ENCODE measurements at regions not wholly inside any gene's neighbourhood (a gene's known extent, or its start where the extent isn't known, plus 50 kb on each side); places are given as distances from the start of the nearest gene placed in this dataset.
"Not testable (repeated sequence)": the region's sequence is repeated elsewhere in the genome, so short reads cannot be mapped to it uniquely, and the experiment has no call there.

DNA sequence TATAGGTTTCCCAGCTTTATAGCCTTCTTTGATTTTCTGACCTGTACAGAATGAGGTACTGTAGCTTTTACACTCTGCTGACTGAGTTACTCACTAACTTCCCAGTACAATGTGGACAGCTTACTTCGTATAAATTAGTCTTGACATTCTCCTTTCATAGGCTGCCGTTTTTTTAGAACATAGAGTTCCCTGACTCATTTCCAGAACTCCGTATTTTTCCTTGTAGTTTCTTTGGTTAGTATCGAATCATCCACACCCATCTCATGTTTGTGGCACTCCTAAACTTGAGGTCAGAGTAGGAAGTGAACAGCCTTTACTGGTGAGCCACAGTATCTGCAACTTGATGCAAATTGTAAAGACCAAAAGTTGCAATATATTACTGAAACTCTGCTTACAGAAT, 303.9 kb downstream of the SLITRK5 start:
- DNase-seq: no peak
- TF ChIP-seq POLR2A (IDR thresholded peaks at IDR 0.05; ENCODE audit: low read length) (no peak), GATA1 (IDR thresholded peaks at IDR 0.05; ENCODE audit: low read depth, low read length) (no peak)

- DNase-seq: not testable (repeated sequence)
These were observed 305.5 kb downstream of the SLITRK5 start for GRCh38 chr13:87976650-87977049.

DNA sequence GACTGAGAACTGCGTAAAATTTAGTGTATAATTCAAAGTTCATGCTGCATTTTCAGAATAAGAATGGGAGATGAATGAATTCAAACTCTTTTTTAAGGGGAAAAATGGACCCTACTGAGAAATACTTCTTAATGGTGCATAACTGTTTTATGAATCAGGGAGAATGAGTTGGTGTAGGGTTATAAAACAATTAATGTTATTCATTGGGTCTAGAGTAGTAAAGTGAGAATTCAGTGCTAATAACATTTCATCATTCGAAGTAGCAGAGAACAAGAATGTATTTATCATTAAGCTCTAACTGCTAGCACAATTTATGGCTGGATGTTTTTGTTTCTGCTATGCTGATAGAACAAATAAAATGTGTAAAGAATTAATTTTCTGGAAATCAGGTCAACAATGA, 310.2 kb downstream of the SLITRK5 start:
- TF ChIP-seq GATA1 (IDR thresholded peaks at IDR 0.05; ENCODE audit: low read depth, low read length) (no peak), POLR2A (IDR thresholded peaks at IDR 0.05; ENCODE audit: low read length) (no peak)
- no peak for DNase-seq

DNA sequence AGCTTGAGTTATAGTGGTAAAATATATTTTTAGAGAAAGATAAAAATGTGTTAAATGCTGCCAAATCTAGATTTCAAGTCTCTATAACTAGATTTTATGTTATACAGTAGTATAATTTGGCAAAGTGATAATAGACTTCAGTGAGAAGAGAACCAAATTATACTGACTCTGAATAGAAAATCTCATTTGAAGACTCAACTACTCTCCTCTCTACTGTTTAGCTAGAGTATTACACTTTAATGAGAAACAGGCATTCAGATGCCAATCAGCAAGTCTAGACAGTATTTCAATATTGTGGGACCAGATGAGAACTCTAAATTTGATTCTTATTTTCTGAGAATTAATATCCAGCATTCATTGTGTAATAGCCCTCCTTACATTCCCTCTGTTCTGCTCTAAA, 311.2 kb downstream of the SLITRK5 start:
- TF ChIP-seq POLR2A (IDR thresholded peaks at IDR 0.05; ENCODE audit: low read length) (no peak), GATA1 (IDR thresholded peaks at IDR 0.05; ENCODE audit: low read depth, low read length) (no peak)
- DNase-seq: no peak

DNA sequence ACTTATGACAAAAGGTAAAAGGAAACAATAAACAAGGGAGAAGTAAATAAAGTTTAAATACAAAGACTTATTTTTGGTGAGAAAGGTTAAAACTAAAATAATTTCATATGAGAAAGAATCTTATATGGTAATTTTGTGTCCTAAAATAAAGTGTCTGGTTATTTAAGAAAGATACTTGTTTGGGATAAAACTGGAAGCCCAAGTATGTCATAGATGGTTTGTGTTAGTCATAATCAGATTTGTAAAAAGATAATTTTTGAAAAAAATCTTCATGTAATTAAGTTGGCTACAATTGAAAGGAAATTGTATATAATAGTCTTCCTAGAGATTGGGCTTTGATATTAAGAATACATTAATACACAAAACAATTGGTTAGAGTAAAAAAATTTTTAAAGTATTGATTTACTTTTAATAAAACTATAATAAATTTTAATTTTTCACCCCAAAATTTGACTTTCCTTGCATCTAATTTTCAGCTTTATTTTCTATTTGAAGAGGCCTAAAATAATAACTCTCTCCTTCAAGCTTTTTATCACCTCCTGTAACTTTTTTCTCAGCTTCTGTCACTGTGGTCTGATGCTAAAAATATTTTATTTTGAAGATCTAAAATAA, 315.6 kb downstream of the SLITRK5 start:
- TF ChIP-seq GATA1 (IDR thresholded peaks at IDR 0.05; ENCODE audit: low read depth, low read length) (no peak), POLR2A (IDR thresholded peaks at IDR 0.05; ENCODE audit: low read length) (no peak)
- no peak for DNase-seq

GRCh38 chr13:87998081-87998480, 326.9 kb downstream of the SLITRK5 start:
- no peak for DNase-seq

DNA sequence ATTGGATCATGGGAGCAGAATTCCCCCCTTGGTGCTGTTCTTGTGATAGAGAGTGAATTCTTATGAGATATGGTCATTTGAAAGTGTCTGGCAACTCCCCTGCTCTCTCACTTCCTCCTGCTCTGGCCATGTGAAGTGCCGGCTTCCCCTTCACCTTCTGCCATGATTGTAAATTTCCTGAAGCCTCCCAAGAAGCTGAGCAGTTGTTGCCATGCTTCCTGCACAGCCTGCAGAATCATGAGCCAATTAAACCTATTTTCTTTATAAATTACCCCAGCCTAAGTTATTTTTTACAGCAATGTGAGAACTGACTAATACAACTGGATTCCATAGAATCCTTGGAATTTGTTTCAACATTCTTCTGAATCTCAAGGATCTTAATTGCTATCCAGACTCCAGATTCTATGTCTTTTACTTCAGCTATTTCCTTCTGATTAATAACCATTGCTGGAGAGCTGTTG, 328.1 kb downstream of the SLITRK5 start:
- TF ChIP-seq GATA1 (IDR thresholded peaks at IDR 0.05; ENCODE audit: low read depth, low read length) (no peak), POLR2A (IDR thresholded peaks at IDR 0.05; ENCODE audit: low read length) (no peak)
- no peak for DNase-seq

More at GRCh38 chr13:87998081-87998480, 326.9 kb downstream of the SLITRK5 start:
- no peak for TF ChIP-seq POLR2A (IDR thresholded peaks at IDR 0.05; ENCODE audit: low read length)
- TF ChIP-seq GATA1 (IDR thresholded peaks at IDR 0.05; ENCODE audit: low read depth, low read length): no peak

GRCh38 chr13:87999788-88000187, 328.6 kb downstream of the SLITRK5 start:
- DNase-seq: no peak
- no peak for TF ChIP-seq POLR2A (IDR thresholded peaks at IDR 0.05; ENCODE audit: low read length)

GRCh38 chr13:88000239-88000638, 329.1 kb downstream of the SLITRK5 start:
- no peak for DNase-seq
- no peak for TF ChIP-seq POLR2A (IDR thresholded peaks at IDR 0.05; ENCODE audit: low read length)
- no peak for TF ChIP-seq GATA1 (IDR thresholded peaks at IDR 0.05; ENCODE audit: low read depth, low read length)

- no peak for TF ChIP-seq POLR2A (IDR thresholded peaks at IDR 0.05; ENCODE audit: low read length)
- TF ChIP-seq GATA1 (IDR thresholded peaks at IDR 0.05; ENCODE audit: low read depth, low read length): no peak
- no peak for DNase-seq
These were observed 329.6 kb downstream of the SLITRK5 start for GRCh38 chr13:88000787-88001186.

GRCh38 chr13:88005188-88005587, 334.0 kb downstream of the SLITRK5 start:
- TF ChIP-seq POLR2A (IDR thresholded peaks at IDR 0.05; ENCODE audit: low read length) (no peak), GATA1 (IDR thresholded peaks at IDR 0.05; ENCODE audit: low read depth, low read length) (no peak)
- DNase-seq: no peak

DNA sequence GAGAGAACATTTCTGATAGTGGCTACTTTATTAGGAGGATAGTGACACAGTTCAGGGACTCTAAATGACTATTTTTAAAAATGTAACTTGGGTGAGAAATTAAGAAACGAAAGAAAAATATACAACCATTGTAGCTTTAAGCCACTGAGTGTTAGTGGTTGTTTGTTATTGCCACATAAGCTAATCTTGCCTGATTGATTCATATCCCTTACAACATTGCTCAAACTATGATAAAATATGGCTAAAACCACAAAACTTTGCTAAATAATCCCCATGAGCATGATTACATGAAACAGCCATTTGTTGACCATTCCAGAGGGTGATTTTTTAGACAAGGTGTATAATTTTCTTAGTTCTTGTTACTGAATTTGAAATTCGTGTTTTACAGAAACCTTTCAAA, 343.4 kb downstream of the SLITRK5 start:
- DNase-seq: no peak
- no peak for TF ChIP-seq POLR2A (IDR thresholded peaks at IDR 0.05; ENCODE audit: low read length)

- DNase-seq: no peak
These were observed 351.4 kb downstream of the SLITRK5 start for GRCh38 chr13:88022431-88023208.

DNA sequence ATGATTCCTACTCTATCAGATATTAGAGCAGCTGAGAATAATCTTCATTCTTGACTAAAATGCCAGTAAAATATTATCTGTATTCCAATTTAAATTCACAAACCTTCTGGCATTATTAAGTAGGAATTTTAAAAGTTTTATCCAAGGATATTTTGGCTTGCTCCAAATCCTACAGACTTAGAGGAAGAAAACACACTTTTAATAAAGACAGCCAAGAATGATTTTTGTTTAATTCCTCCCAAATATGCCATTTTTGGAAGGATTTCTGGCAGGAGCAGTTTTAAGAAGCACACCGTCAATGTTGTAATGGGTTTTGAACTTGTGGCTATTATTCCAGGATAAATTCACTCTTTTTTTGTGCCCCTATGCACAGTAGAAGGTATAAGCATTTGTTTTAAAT, 355.1 kb downstream of the SLITRK5 start:
- TF ChIP-seq GATA1 (IDR thresholded peaks at IDR 0.05; ENCODE audit: low read depth, low read length): no peak
- no peak for TF ChIP-seq POLR2A (IDR thresholded peaks at IDR 0.05; ENCODE audit: low read length)
- DNase-seq: no peak

More at GRCh38 chr13:88022431-88023208, 351.4 kb downstream of the SLITRK5 start:
- no peak for TF ChIP-seq POLR2A (IDR thresholded peaks at IDR 0.05; ENCODE audit: low read length)
- TF ChIP-seq GATA1 (IDR thresholded peaks at IDR 0.05; ENCODE audit: low read depth, low read length): no peak

GRCh38 chr13:88031980-88032559, 360.9 kb downstream of the SLITRK5 start:
- no peak for DNase-seq

GRCh38 chr13:88036205-88036604, 365.0 kb downstream of the SLITRK5 start:
- not testable (repeated sequence) for DNase-seq

More at GRCh38 chr13:88031980-88032559, 360.9 kb downstream of the SLITRK5 start:
- no peak for TF ChIP-seq POLR2A (IDR thresholded peaks at IDR 0.05; ENCODE audit: low read length)
- no peak for TF ChIP-seq GATA1 (IDR thresholded peaks at IDR 0.05; ENCODE audit: low read depth, low read length)

All from erythroblast (primary cell).